GM19238 (cell line): ENCODE measurements at regions not wholly inside any gene's neighbourhood (a gene's known extent, or its start where the extent isn't known, plus 50 kb on each side); places are given as distances from the start of the nearest gene placed in this dataset.

Source experiments
- DNase-seq: peaks from one replicate; pipeline ENCODE4 v3.0.0; 2011; ENCODE audit warnings: low spot score; ENCODE audit not compliant: insufficient read length

- DNase-seq, result no peak
These were observed 51.5 kb upstream of the CFAP20DC start for GRCh38 chr3:59101231-59101736.
